HepG2 (cell line): ENCODE measurements at regions not wholly inside any gene's neighbourhood (a gene's known extent, or its start where the extent isn't known, plus 50 kb on each side); places are given as distances from the start of the nearest gene placed in this dataset.

Source experiments
- ATAC-seq: fragments of 200-7000 bp; cut with Tn5 transposase; 3 replicates; pipeline ENCODE4 v1.9.1; 2020; ENCODE audit warnings: mild to moderate bottlenecking, moderate library complexity
- BruUV-seq: library from RNA; stranded (reverse); fragments of 400-500 nt; replicated peaks from 2 replicates; lab custom pipeline; 2021; lab: Mats Ljungman, UMichigan
- CTCF ChIA-PET: fragments of 300-600 bp; formaldehyde crosslinking; extraction: SDS; loops from one replicate; lab custom pipeline; 2021; ENCODE audit warnings: low total read pairs, inconsistent platforms, low intra/inter-chr PET ratio; lab: Yijun Ruan, JAX
- POLR2A ChIA-PET: fragments of 350-600 bp; sonication (Branson Sonifier 250); formaldehyde crosslinking; loops from one replicate; lab custom pipeline; 2020; ENCODE audit warnings: antibody characterized with exemption, inconsistent platforms; lab: Yijun Ruan, JAX
- DNase-seq: peaks from one replicate; pipeline ENCODE4 v3.0.0-alpha.2; 2015; ENCODE audit warnings: low spot score
- FAIRE-seq: peaks from 3 replicates; lab custom pipeline; 2011; peaks lifted over from hg19 to GRCh38; lab: Jason Lieb, UNC
- H2AFZ ChIP-seq: one replicate; pipeline ENCODE4 v1.6.1; 2011; ENCODE audit warnings: low read length, inconsistent platforms
- H3K27ac ChIP-seq: fragments of 300-600 bp; 3 replicates; pipeline ENCODE4 v1.8.0; 2011; ENCODE audit warnings: mixed run types, mild to moderate bottlenecking, mixed read lengths, low read length, inconsistent platforms; ENCODE audit not compliant: insufficient read depth; ENCODE audit errors: extremely low read length
- H3K27me3 ChIP-seq, 2 experiments: fragments of 200-600 bp in 1 of 2; 2 replicates in 1 of 2; 3 replicates in 1 of 2; pipeline versions ENCODE4 v1.6.0 to v1.8.0; 2011; ENCODE audit warnings: low read length in 2 of 2, mild to moderate bottlenecking in 2 of 2, moderate library complexity in 2 of 2, inconsistent platforms in 1 of 2; ENCODE audit not compliant: insufficient read depth in 2 of 2, control insufficient read depth in 1 of 2
- H3K36me3 ChIP-seq, 2 experiments: fragments of 200-600 bp in 1 of 2; replicated peaks in 1 of 2; 2 replicates in 1 of 2; 3 replicates in 1 of 2; pipeline versions ENCODE4 v1.5.1 to v1.8.0; 2011; ENCODE audit warnings: low read length in 2 of 2, inconsistent platforms in 1 of 2; ENCODE audit not compliant: insufficient read depth in 2 of 2, control insufficient read depth in 1 of 2
- H3K4me1 ChIP-seq: 2 replicates; pipeline ENCODE4 v1.5.1; 2012; ENCODE audit warnings: low read length, inconsistent platforms; ENCODE audit not compliant: insufficient read depth
- H3K4me2 ChIP-seq: 2 replicates; pipeline ENCODE4 v1.6.0; 2011; ENCODE audit warnings: low read depth, low read length, inconsistent platforms
- H3K4me3 ChIP-seq, 3 experiments: fragments of 200-600 bp in 1 of 3; sonication (generic), shearing (Covaris generic) in 1 of 3; replicated peaks in 1 of 3; 2 replicates each; pipeline ENCODE4 v1.5.1; 2011 to 2016; ENCODE audit warnings: low read length in 3 of 3, inconsistent platforms in 2 of 3, low read depth in 2 of 3, mild to moderate bottlenecking in 2 of 3, control low read depth in 1 of 3, mixed read lengths in 1 of 3; ENCODE audit not compliant: insufficient read depth in 1 of 3
- H3K79me2 ChIP-seq: one replicate; pipeline ENCODE4 v1.6.1; 2011; ENCODE audit warnings: low read length, inconsistent platforms; ENCODE audit not compliant: insufficient read depth
- H3K9ac ChIP-seq: 2 replicates; pipeline ENCODE4 v1.6.0; 2011; ENCODE audit warnings: mild to moderate bottlenecking, low read depth, low read length, inconsistent platforms; ENCODE audit not compliant: insufficient read depth
- H3K9me3 ChIP-seq: 2 replicates; pipeline ENCODE4 v1.5.1; 2012; ENCODE audit warnings: mild to moderate bottlenecking, low read length
- H4K20me1 ChIP-seq: 2 replicates; pipeline ENCODE4 v1.6.0; 2011; ENCODE audit warnings: inconsistent platforms, mild to moderate bottlenecking, low read length, moderate library complexity; ENCODE audit not compliant: insufficient read depth
- ATAD3A ChIP-seq: sonication (generic); formaldehyde crosslinking; IDR thresholded peaks from 2 replicates; pipeline ENCODE4 v1.4.0; 2020; ENCODE audit warnings: missing genetic modification reagents
- GRHL1 ChIP-seq: sonication (generic); formaldehyde crosslinking; conservative IDR thresholded peaks from 2 replicates; pipeline ENCODE4 v1.8.0; 2022; ENCODE audit warnings: missing genetic modification reagents
- KDM5B ChIP-seq: sonication (generic); formaldehyde crosslinking; IDR thresholded peaks from 2 replicates; pipeline ENCODE4 v1.4.0; 2020; ENCODE audit warnings: missing genetic modification reagents, mild to moderate bottlenecking, borderline replicate concordance
- KLF6 ChIP-seq: IDR thresholded peaks from 2 replicates; pipeline ENCODE4 v1.8.0; 2016; ENCODE audit warnings: missing biosample characterization, missing genetic modification reagents
- LCORL ChIP-seq, 2 experiments: fragments of 450-650 bp in 1 of 2; sonication (generic) in 1 of 2; formaldehyde crosslinking in 1 of 2; IDR thresholded peaks; 2 replicates each; pipeline versions ENCODE4 v1.5.0 to v1.6.1; 2017 to 2020; ENCODE audit warnings: antibody characterized with exemption in 1 of 2, missing genetic modification reagents in 1 of 2
- SP140L ChIP-seq: sonication (generic); formaldehyde crosslinking; IDR thresholded peaks from 2 replicates; pipeline ENCODE4 v1.4.0; 2020; ENCODE audit warnings: missing genetic modification reagents, borderline replicate concordance
- ZFP1 ChIP-seq: IDR thresholded peaks from 2 replicates; pipeline ENCODE4 v1.6.1; 2016
- ZKSCAN5 ChIP-seq: sonication (generic); formaldehyde crosslinking; IDR thresholded peaks from 2 replicates; pipeline ENCODE4 v1.5.1; 2020; ENCODE audit warnings: mild to moderate bottlenecking, missing genetic modification reagents
- ZSCAN9 ChIP-seq: IDR thresholded peaks from 2 replicates; pipeline ENCODE4 v1.6.1; 2016; ENCODE audit warnings: borderline replicate concordance
- WGBS: methylation state at CpG from one replicate; pipeline ENCODE4 v1.1.6; 2017; ENCODE audit warnings: low lambda C conversion rate; 5-methylcytosine and 5-hydroxymethylcytosine counted together
- in situ Hi-C: cut with HindIII; loops from 2 replicates; pipeline ENCODE4 v1.10.0; 2017; ENCODE audit warnings: low pct_unique_long_range_greater_than_20kb; ENCODE audit not compliant: extremely low pct_ligation_motif_present
- intact Hi-C: fragments of 100-400 bp; cut with micrococcal nuclease; formaldehyde crosslinking; loops from one replicate; pipeline ENCODE4 v1.10.0; 2022; ENCODE audit not compliant: unreplicated experiment
- TF ChIP-seq, protein P1 (sequence below): sonication (generic); formaldehyde crosslinking; IDR thresholded peaks from 2 replicates; pipeline ENCODE4 v1.4.0; 2020; ENCODE audit warnings: mild to moderate bottlenecking, missing genetic modification reagents

- in situ Hi-C loops (no loop called here), intact Hi-C loops (no loop called here)
- ATAC-seq (no peak), FAIRE-seq (no peak), DNase-seq (no peak)
- no peaks in the 10 kb centered on the region for H3K36me3 ChIP-seq
- WGBS: 2% methylated on average over 2 of the region's 2 CpGs
- H3K4me3 ChIP-seq: no peak overlapping the region
- H3K27me3 ChIP-seq: no peaks in the 10 kb centered on the region
- no TSS peak for BruUV-seq
- no peak overlapping the region for H3K27ac ChIP-seq
- H4K20me1 ChIP-seq: no peaks in the 10 kb centered on the region
- H3K9ac ChIP-seq: no peak overlapping the region
- no peaks in the 10 kb centered on the region for H3K79me2 ChIP-seq
- no peak overlapping the region for H3K4me2 ChIP-seq
- POLR2A ChIA-PET: no interaction called here
- H3K9me3 ChIP-seq: no peaks in the 10 kb centered on the region
- no peaks in the 10 kb centered on the region for H3K4me1 ChIP-seq
- CTCF ChIA-PET: no interaction called here
- H2AFZ ChIP-seq: no peak overlapping the region
- TF ChIP-seq GRHL1 (CRISPR knock-in tag): no peak
Measured at GRCh38 chr1:215399787-215400186, 167.3 kb upstream of the KCTD3 start.

GRCh38 chr1:215400741-215401140, 166.4 kb upstream of the KCTD3 start:
- intact Hi-C loops (no loop called here), in situ Hi-C loops (no loop called here)
- no peak overlapping the region for H2AFZ ChIP-seq
- H3K9me3 ChIP-seq: no peaks in the 10 kb centered on the region
- no peak overlapping the region for H3K27ac ChIP-seq
- no peak overlapping the region for H3K4me2 ChIP-seq
- no peak overlapping the region for H3K4me3 ChIP-seq
- no TSS peak for BruUV-seq
- H3K36me3 ChIP-seq: no peaks in the 10 kb centered on the region
- no peaks in the 10 kb centered on the region for H3K79me2 ChIP-seq
- POLR2A ChIA-PET: no interaction called here
- CTCF ChIA-PET: no interaction called here
- no peaks in the 10 kb centered on the region for H4K20me1 ChIP-seq
- H3K4me1 ChIP-seq: no peaks in the 10 kb centered on the region
- H3K9ac ChIP-seq: no peak overlapping the region
- DNase-seq (no peak), FAIRE-seq (no peak), ATAC-seq (no peak)
- H3K27me3 ChIP-seq: no peaks in the 10 kb centered on the region
- 0% methylated on average over 1 of the region's 1 CpG for WGBS
- TF ChIP-seq KDM5B (no peak), ZSCAN9 (no peak), ZKSCAN5 (no peak), SP140L (CRISPR knock-in tag) (no peak), ATAD3A (CRISPR knock-in tag) (no peak), KLF6 (no peak), LCORL (IDR thresholded peaks at IDR 0.05) (no peak), LCORL (CRISPR knock-in tag; IDR thresholded peaks at IDR 0.05) (no peak), ZFP1 (CRISPR knock-in tag) (no peak)
- TF ChIP-seq, protein P1, sequence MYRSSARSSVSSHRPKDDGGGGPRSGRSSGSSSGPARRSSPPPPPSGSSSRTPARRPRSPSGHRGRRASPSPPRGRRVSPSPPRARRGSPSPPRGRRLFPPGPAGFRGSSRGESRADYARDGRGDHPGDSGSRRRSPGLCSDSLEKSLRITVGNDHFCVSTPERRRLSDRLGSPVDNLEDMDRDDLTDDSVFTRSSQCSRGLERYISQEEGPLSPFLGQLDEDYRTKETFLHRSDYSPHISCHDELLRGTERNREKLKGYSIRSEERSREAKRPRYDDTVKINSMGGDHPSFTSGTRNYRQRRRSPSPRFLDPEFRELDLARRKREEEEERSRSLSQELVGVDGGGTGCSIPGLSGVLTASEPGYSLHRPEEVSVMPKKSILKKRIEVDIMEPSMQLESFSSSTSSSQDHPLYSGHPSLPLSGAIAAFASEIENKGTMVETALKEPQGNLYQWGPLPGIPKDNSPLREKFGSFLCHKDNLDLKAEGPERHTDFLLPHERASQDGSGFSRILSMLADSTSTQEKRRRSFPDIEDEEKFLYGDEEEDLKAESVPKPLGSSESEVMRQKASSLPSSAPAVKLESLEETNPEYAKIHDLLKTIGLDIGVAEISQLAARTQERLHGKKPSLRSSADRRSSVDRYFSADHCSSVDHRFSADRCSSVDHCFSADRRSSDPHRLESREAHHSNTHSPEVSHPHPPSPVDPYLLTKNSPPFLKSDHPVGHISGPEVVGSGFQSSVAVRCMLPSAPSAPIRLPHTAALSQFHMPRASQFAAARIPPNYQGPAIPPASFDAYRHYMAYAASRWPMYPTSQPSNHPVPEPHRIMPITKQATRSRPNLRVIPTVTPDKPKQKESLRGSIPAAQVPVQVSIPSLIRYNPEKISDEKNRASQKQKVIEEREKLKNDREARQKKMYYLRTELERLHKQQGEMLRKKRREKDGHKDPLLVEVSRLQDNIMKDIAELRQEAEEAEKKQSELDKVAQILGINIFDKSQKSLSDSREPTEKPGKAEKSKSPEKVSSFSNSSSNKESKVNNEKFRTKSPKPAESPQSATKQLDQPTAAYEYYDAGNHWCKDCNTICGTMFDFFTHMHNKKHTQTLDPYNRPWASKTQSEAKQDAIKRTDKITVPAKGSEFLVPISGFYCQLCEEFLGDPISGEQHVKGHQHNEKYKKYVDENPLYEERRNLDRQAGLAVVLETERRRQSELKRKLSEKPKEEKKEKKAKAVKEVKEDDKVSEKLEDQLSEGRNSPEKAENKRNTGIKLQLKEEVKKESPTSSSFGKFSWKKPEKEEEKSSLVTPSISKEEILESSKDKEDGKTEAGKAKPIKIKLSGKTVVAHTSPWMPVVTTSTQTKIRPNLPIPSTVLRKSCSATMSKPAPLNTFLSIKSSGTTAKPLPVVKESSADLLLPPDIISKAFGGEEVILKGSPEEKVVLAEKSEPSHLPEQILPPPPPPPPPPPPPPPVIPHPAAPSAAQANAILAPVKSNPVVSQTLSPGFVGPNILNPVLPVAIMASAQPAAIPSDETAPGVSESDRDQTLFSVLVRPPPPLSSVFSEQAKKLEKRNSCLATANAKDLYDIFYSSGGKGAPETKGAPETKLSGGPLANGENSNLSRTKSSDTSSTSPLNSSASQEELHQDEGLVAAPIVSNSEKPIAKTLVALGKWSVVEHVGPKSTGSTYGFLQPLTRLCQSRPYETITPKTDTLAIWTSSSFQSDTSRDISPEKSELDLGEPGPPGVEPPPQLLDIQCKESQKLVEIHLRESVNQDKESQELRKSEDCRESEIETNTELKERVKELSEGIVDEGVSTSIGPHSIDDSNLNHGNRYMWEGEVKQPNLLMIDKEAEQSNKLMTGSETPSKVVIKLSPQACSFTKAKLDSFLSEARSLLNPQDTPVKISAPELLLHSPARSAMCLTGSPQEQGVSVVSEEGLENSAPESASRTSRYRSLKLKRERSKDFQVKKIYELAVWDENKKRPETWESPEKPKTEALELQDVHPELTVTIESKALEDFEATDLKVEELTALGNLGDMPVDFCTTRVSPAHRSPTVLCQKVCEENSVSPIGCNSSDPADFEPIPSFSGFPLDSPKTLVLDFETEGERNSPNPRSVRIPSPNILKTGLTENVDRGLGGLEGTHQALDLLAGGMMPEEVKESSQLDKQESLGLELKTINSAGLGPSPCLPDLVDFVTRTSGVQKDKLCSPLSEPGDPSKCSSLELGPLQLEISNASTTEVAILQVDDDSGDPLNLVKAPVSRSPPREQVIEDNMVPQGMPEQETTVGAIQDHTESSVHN (CRISPR knock-in tag): no peak
